RKO (cell line): ENCODE measurements at regions not wholly inside any gene's neighbourhood (a gene's known extent, or its start where the extent isn't known, plus 50 kb on each side); places are given as distances from the start of the nearest gene placed in this dataset.
"Not testable (repeated sequence)": the region's sequence is repeated elsewhere in the genome, so short reads cannot be mapped to it uniquely, and the experiment has no call there.

Experiments
- DNase-seq: peaks from one replicate; pipeline ENCODE4 v3.0.0-alpha.2; 2016; ENCODE audit warnings: low spot score

DNA sequence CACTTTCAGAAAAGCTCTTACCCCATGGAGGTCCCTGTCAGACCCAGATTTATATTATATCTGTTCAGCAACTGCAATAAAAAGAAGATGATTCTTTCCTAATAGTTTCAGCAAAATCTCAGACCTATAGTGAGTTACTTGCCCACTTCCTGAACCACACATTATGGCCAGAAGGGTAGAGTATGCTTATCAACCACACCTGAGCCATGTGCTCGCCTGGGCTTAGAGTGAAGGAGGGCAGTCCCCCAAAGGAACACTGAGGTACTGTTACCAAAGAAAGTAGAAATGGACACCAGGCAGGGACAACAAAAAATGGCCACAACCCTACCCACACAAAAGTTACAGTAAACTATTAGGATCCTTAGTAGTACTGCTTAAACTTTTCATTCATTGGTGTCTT, 128.7 kb downstream of the ZNF608 start:
- DNase-seq, result no peak

DNA sequence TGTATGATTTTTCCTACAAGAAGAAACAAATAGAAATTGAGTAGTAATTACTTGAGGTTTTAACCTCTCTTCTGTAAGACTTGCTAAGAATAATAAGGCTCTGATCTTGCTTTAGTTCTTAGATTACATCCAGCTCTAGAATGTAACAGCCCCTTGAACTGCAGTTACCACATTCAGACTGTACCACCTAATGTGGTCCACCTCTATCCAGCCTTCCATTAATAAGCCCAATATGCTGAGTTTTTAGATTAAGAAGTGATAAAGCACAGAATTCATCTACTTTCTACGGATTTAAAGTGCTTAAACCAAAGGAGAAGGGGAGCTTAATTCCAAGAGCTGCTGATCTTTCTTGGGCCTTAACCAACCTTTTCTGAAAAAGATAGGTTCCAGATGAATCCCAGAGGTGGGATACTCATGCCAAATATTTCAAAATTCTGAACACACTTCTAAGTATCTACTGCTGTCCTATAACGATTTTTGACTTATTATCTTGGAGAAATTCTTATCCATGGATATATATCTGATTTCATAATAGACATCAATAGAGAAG, 131.5 kb downstream of the ZNF608 start:
- no peak for DNase-seq

DNA sequence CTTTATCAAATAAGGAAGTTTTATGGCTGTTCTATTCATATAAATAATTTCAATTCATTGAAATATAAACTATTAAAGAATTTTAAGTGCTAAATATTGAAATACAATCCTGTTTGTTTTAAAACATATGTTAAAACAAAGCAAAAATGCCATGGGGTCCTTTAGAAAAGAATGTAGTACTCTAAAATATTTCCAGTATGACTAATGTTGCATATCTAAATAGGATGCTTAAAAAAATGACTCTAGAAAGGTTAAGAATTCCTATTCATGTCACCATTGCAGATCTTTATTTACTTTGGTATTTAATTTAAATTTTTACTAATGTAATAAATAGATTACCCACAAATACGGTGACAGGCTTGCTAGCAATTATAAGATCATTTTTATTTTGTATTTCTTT, 132.3 kb downstream of the ZNF608 start:
- DNase-seq, result no peak

DNA sequence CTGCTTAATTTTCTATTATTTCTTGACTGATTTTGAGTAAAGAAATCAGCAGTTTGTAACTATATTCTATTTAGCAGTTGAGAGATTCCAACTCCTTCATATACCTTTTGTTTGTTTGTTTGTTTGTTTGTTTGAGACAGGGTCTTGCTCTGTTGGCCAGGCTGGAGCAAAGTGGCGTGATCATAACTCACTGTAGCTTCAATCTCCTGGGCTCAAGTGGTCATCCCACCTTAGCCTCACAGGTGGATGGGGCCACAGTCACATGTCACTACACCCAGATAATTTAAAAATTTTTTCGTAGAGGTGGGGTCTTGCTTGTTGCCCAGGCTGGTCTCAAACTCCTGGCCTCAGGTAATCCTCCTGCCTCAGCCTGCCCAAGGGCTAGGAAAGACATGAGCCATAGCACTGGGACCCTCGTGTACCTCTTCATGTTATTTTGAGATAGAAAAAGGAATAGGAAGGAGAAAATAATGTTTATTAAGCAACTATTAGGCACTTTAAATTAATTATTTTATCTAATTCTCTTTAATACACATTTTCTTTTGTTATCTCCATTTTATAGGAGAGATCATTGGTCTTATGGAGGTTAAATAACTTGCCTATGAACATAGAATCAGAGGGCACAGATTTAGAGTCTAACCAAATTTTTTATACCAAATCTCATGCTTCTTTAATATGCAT, 133.0 kb downstream of the ZNF608 start:
- no peak for DNase-seq

DNA sequence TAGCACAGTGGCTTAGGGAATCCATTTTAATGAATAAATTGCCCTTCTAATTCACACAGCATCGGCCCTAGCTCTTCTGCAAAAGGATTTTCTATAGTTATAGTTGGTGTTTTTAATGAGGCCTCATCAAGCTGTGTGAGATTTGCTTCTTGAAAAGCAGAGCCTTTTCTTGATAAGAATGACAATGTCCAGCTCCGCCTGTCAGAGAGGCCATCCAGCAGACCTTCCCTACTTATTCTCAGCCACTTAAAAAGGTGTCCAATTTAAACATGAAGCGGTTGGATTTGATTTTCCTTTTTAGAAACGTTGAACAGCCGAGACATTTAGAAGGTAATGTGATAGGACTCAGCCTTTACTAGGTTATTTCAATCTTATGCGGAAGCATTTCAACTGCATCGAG, 134.4 kb downstream of the ZNF608 start:
- DNase-seq, result no peak

DNA sequence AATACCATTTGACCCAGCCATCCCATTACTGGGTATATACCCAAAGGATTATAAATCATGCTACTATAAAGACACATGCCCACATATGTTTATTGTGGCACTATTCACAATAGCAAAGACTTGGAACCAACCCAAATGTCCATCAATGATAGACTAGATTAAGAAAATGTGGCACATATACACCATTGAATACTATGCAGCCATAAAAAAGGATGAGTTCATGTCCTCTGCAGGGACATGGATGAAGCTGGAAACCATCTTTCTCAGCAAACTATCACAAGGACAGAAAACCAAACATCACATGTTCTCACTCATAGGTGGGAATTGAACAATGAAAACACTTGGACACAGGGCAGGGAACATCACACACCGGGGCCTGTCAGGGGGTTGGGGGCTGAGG, 135.2 kb downstream of the ZNF608 start:
- DNase-seq, result not testable (repeated sequence)

DNA sequence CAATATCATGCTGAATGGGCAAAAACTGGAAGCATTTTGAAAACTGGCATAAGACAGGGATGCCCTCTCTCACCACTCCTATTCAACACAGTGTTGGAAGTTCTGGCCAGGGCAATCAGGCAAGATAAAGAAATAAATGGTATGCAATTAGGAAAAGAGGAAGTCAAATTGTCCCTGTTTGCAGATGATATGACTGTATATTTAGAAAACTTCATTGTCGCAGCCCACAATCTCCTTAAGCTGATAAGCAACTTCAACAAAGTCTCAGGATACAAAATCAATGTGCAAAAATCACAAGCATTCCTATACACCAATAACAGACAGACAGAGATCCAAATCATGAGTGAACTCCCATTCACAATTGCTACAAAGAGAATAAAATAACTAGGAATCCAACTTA, 136.8 kb downstream of the ZNF608 start:
- DNase-seq, result not testable (repeated sequence)

DNA sequence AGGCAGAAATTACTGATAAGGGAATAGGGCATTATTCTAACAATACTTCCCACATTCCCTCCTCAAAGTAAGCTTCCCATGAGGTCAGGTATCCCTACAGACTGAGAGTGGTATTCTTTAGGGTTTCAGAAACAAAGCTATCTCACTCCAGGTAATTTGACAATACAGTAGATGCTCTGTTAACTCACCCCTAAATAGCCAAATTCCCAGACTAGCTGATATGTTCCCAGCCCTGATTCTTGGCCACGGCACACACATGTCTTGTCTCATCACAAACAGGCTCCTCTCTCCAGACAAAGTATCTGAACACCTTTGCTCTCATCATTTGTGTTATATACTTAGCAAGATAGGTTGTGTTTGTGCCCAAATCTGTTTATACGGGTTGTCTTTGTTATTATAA, 139.9 kb downstream of the ZNF608 start:
- no peak for DNase-seq

DNA sequence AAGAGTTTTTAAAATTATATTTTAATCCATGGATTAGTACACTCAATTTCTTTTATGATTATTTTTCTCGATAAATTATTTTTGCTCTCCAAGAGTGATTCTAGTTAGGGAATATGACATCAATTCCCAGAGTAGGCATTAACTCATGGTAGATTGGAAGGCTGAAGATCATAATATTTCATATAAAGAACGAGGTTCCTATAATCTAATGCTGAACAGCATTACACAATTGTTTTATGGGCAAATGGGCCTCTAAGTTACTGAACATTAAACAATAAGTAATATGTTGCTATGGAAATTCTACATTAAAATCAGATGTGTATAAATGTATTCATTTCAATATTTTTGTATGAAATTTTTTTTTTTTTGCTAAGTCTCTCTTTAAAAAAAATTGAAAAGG, 140.3 kb downstream of the ZNF608 start:
- no peak for DNase-seq

DNA sequence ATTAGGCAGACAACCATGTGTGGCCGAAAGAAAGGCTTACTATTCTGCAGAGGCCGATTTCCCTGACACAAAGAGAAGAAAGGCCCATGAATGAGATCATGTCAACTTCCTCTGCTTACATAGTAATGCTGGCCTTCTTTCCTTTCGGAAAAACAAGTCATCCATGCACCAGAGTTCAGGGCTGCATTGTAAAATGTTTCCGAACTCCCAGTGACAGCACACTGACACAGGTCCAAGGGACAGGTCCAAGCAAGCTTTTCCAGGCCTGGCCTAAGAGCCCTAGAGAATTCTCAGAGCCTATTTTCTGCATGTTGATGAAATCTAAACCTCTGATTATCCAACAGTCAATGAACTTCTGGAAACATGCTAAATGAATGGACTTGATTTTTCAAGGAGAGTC, 140.9 kb downstream of the ZNF608 start:
- no peak for DNase-seq

DNA sequence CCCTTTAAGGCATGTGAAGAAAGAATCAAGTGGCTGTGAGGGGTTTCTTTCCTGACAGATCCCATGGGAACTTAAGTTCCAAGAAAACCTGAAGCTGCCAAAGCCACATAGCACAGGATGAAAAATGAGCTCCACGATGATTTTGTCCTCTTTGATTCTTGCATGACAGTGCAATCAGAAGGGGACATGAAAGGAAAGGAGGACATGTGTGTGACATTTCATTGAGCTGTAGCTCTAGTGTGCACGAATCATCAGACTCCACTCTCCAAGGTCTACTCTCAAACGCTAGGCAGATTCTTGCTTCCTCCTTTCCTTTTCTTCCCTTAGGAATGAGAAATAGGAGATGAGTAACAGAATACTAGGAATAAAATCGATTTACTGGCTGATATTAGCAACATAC, 142.0 kb downstream of the ZNF608 start:
- DNase-seq, result no peak

DNA sequence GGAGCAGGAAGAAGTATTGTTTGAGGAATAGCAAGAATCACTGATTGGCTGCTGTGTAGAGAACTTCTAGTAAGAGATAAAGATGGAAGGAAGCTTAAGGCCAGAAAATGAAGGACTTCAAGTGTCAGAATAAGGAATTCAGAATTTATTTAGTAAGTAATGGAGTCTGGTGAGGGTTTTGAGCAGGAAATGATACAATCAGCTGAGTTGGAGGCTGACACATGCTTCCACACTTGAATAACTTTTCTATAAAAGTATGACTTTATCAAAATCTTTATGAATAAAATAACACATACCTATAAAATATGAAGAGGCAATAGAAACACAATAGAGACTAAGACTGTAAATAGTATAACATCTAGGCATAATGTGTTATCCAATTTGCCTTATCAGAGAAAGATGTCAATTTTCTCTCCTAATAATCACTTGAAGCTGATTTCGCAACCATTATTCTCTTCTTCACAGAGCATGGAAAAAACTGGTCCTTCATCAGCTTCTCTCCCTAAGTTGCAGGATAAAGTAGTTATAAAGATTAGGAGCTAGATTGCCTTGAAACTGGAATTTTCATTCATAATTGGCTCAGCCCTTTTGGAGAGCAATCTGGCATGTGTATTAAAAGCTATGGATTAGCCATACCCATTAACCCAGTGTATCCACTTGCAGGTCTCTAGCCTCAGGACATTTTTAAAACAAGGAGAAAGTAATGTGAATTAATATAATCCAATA, 143.4 kb downstream of the ZNF608 start:
- DNase-seq, result no peak

DNA sequence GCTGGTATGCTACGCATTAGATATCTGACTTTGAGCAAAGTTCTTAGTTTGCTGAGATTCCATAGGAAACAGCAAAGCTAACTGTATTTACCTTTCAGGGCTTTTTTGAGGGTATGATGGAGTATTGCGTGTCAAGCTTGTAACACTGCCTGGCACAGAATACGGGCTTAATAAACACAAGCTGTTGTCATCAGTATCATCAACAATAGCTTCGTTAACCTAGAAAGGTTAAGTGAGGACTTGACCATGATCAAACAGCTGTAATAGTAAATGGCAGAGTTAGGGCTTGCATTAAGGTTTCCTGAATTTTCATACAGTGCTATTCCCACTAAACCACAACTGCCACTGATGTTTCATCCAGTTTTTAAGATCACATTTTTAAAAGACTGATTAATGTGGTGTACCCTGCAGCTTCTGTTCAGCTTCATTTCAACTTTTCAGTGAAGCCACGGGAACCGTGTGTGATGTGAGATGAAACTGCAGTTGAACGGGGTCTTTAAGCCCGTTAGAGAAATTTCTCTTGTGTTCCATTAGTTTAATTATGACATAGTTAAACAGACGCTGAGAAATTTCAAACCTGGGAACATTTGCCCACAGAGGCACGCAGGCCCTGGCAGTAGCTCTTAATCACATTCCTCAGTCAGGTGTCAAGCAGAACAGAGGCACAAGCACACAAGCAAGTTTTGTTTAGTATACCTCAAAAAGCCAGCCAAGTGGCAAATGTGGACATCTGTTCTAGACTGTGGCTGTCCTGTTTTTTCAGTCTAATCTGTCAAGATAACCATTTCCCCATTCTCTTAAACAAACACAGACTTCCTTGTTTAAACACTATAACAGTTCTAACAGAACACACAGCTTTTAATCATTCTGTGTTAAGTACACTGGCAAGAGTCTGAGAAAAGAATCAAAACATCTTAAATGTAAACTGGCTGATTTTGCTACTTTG, 147.1 kb downstream of the ZNF608 start:
- DNase-seq, result no peak

DNA sequence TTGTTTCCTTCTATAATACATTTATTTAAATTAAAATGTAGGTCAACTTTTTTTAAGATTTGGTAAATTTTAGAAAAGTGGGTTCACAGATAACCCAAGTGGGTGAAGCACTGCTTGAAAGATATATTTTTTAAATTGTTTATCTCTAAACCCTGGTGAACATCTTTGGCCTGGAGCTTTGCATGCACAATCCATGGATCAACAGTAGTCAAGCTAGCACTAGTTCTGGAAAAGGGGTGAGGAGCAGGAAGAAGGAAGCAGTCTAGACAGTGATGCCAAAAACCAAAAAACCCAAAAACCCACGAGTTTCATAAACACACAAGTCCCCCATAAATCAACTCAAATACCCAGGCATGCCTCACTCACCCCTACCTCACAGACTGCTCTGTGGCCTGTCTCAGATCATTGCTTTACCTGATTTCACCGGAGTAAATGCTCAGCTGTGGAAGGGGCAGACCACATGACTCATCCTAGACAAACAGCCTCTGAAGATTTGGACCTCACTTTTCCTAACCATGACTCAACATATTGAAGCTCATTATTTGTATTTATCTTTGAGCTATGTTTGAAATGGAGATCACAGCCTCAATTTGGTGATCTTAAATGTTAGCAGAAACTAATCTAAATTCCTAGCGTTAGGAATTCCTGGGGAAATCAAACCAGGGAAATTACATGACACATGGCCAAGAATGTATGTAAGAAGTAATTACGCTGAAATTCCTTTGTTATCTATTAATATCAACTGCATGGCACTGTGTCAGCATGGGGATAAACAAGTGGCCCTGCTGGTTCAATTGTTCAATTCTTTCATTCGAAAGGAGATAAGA, 149.6 kb downstream of the ZNF608 start:
- no peak for DNase-seq

DNA sequence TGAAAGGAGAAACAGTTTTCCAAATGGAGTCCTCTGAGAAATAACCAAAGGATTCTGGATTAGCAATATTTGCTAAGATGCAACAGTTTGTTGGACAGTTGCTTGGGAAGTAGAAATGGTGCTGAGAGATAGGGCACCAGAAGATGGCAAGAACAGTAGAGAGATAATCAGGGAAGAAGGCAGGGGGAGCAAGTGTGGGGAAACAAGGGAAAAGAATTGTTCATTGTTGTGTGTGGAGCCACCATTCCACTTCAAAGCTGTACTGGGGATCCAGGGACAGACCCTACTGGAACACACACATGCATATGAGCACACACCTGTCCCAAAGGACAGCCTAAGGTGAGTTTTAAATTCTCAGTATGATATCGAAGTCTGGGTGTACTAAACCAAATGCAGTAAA, 152.5 kb downstream of the ZNF608 start:
- DNase-seq, result no peak

DNA sequence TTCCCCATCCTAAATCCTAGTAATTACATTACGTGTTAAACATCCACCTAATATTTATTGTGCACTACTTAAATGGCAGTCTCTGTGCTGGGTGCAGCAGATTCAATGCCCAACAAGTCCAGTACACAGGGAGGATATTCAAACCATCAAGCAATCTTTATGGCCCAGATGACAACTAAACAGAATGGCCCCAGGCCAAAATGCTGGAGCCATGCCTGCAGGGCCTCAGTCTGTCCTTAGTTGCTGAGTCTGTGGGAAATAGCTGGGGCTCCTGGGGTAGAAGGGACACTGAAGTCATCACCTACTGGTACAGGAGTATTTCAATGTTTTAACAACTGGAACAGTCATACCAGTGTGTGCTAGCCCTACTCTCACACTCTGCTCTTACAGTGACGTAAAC, 153.5 kb downstream of the ZNF608 start:
- no peak for DNase-seq

DNA sequence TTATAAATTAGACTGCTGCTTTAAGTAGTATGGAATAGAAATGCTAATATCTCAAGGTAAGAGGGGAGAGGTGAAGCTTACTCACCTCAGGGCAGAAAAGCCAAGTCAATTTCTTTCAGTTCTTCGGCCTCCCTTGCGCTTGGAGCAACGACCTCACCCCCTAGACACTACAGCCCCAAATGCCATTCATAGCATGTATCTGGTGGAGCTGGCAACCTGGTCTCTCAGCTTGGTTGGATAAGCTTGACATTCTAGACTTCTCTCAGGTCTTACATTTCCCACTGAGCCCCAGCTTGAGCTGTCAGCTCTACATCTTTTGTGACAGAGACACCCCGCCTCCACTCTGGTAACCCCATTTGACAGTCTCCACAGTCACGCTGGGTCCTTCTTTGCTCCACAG, 154.9 kb downstream of the ZNF608 start:
- no peak for DNase-seq

DNA sequence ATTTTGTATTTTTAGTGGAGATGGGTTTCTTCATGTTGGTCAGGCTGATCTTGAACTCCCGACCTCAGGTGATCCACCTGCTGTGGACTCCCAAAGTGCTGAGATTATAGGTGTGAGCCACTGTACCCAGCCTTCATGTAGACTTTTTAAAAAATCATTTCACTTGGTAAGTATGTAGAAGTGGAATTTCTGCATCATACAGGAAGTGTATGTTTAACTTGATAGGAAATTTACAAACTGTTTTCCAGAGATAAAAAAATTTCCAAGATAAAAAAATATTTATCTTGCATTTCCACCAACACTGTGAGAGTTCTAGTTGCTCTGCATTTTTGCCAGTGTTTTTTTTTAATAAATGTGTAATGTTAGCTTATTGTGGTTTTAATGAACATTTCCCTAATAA, 155.8 kb downstream of the ZNF608 start:
- DNase-seq, result no peak

DNA sequence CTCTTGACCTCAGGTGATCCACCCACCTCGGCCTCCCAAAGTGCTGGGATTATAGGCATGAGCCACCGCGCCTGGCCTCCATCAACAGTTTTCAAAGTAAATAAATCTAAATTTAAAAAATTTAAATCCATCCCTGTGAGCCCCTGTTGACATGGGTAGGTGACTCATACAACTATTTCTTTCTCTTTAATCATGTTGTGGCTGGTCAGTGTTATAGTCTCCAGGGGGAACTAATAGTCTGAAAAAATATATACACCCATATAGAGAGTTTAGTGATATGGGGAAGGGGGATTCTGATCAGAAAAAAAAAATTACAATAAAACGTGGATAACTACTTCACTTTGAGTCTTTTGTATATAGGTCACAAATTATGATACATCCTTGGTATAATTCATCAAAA, 159.2 kb downstream of the ZNF608 start:
- DNase-seq, result no peak

DNA sequence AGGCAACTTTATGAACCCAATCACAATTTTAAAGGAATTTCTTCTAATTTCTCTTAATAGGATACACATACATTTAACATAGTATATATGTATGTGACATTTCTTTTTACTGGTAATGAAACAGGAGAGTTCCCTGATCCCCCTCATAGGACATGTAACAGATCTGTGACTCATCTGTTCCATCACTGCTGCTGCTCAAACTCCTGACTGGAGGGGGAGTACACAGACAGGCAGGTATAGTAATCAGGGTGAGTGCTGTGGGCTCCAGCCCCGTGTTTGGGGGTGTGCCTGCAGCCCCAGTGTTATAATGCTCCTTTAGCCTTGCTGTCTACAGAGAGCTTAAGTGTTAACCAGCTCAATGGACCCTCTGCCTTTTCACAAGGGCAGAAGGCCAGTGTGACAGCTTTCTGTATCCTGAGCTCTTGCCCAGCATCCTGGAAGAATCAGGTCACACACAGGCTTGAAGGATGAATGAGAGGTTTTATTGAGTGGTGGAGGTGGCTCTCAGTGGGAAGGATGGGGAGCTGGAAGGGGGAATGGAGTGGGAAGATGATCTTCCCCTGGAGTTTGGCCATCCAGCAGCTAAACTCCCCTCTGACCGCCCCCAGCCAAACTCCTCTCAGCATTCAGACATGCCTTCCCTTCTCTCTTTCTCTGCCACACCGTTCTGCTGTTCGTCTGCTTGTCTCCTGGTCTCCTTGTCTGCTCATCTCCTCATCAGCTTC, 161.3 kb downstream of the ZNF608 start:
- no peak for DNase-seq
